GM19467 (cell line): ENCODE measurements at regions not wholly inside any gene's neighbourhood (a gene's known extent, or its start where the extent isn't known, plus 50 kb on each side); places are given as distances from the start of the nearest gene placed in this dataset.

Source experiments
- ATAC-seq: cut with Tn5 transposase; IDR thresholded peaks from one replicate; pipeline ENCODE4 v1.9.1; 2021; ENCODE audit warnings: mild to moderate bottlenecking, moderate library complexity; ENCODE audit not compliant: unreplicated experiment

DNA sequence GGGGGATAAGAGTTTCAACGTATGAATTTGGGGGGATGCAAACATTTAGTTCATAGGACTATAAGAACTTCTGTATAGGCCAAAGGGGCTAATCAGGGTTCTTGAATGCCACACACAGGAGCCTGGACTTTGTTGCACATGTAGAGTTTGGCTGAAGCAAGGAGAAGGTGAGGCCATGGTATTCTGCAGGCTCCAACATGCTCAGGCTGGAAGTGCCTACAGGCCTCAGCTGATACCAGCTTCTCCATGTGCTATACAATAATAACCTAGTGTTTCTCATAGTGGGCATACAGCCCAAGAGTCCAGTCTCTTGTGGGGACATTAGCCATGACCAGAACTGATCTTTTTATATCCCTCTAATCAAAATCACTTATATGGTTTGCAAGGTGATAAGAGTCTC, 399.7 kb upstream of the MCTP2 start:
- ATAC-seq = no peak

DNA sequence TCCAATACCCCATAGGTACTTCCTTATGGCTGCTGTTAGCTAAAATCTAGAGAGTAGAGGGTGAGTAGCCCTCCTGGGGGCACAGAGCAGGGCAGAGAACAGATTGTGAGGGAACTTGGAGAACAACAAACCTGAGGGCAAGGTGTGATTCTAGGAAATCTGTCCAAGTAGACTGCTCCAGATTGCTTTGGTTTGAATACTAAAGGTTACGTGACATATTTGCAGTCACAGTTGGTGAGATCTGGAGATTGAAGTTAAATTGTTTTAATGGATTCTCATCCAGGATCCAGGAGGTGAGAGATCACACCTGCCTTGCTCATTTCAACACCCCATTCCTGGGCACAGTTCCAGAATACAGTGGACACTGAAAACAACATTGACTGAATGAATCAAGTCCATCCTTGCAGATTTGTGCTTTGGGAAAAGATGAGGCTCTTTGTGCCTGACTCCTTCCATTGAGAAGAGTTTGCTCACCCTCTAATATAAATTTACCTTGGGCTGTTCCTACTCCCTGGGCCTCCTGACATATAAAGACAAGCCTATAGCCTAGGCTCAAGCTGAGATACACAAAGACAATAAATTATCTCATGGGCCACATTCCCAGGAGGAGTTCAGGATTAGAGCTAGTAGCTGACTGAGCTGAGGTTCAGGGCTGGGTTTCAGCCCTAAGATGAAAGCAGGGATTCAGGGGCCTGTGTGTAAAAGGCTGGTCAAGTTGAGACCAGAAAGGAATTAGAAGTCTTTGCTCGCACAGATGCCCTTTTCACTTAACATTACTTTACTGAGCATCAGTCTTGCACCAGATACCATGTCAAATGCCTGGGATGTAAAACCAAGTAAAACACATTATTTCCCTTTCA, 400.9 kb upstream of the MCTP2 start:
- ATAC-seq = no peak

DNA sequence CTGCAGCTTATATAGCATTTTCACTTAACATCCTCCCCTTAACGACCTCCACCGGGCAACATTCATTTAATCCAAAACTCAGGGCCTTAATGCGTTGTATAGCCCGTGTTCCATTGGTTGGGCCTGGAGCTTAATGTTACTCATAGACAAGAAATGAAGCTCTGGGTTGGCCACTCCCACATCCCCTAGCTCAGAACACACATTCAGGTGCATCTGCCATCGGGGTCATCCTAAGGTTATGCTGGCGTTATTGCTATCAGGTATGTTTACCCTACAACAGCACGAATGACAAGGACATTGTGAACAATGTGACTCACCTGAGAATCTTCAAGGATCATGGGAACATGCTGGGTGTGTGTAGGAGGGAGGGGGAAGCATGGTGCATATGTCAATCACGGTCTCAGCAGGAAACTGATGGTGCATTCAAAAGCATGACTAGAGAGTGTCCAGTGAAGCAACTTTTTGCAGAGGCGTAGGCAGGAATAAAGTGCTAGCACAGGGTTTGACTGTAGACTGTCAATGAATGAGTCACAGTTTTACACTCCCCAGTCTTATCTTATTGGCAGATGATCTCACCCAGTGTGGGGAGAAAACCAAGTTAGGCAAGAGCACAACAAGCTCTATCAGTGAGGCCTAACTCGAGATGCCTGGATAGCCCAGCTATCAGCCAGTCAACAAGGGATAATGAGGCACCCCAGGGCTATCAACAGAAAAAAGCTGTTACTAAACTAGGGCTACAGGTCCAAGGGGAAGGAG, 402.1 kb upstream of the MCTP2 start:
- no peak for ATAC-seq

- no peak for ATAC-seq
These were observed 404.6 kb upstream of the MCTP2 start for GRCh38 chr15:93826790-93827189.

DNA sequence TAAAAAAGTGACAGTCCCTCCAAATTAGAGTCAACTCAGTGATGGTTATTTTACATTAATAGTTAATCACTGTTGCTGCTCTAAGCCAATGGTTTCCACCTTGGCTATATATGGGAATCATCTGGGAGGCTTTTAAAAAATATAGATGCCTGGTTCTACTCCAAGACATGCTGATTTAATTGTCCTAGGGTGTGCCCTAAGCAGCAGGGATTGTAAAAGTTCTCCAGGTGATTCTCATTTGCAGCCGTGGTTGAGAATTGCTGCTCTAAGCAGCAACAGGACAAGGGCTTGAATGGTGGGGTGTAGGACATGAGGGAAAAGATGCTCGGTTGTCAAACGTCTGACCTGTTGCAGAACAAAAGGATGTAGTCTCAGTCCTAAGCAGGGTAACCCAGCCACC, 405.1 kb upstream of the MCTP2 start:
- no peak for ATAC-seq

- ATAC-seq = no peak
These were observed 405.7 kb upstream of the MCTP2 start for GRCh38 chr15:93825682-93826081.

DNA sequence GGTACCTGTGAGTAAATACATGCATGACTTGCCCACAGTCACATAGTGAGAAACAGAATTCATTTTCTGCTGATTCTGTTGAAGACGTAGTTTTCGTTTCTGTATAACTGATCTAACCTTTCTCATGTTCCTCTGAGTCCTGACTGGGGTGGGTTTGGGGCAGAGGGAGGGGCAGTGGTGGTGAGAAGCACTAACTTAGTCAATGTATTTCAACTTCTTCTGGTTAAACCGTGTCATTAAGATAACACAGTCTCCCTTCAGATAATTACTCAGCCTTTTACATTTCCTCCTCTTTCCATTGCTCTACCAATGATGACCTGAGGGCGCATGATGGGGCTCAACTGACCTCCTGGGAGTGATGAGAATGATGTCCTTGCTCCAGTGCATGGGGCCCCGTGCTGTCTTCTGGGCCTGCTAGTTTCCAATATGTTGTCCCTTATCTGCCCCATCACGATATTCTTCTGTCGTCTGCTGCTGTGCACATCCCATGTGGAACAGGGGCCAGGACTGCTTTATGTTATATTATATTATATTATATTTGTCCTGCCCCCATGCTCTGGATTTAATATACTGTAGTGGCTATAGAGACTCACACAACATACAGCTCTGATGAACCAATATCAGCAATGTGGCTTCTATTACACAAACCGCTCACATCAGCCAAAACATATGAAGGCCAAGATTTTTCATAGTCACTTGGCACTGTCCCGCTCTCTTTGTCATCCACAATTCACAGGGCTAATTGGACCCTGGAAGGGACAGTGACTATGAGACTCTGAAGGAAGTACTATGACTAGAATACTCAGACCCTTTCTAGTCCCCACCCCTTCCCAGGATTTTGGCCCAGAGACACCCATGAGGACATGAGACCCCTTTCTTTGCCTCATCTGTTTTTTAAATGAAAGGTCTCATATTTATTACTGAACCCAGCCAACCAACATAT, 407.1 kb upstream of the MCTP2 start:
- no peak for ATAC-seq

DNA sequence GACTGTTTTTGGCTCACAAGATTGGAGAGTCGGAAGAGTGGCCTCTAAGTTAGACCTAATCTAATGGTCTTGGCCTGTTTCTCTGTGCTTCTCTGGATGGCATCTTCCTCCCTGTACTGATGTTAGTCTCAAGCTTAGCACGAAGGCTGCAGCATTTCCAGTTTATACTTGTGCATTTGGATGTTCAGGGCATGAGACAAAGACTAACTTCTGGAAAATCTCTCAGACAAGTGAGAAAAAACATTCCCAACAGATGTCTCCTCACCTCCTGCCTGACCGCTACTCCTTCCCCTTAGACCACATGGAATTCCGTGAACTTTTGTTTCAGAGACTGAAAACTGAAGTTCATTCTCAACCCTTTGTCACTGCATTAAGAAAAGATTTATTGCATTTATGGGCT, 410.8 kb upstream of the MCTP2 start:
- ATAC-seq = no peak

- ATAC-seq = no peak
These were observed 411.5 kb upstream of the MCTP2 start for GRCh38 chr15:93819826-93820225.

GRCh38 chr15:93816815-93817214, 414.5 kb upstream of the MCTP2 start:
- no peak for ATAC-seq

DNA sequence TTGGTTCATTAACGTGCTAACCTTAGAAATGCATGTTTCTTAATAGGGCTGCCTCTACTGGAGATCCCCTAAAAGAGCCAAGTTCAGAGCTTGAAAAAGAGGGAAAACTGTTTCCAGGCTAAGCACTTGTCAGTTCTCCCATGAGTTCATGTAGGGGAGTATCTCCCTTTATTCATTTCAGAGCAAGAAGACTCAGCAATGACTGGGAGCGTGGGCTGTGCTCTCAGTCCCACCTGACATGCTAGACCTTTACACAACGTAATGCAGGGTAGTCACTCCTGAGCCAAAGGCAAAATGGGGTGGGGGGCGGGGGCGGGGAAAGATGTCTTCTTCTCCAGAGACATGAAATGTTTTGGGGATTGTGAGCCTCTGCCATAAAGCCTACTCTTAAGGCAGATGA, 420.1 kb upstream of the MCTP2 start:
- ATAC-seq = no peak

GRCh38 chr15:93809516-93809915, 421.8 kb upstream of the MCTP2 start:
- no peak for ATAC-seq

- ATAC-seq = no peak
These were observed 427.8 kb upstream of the MCTP2 start for GRCh38 chr15:93803421-93804152.

DNA sequence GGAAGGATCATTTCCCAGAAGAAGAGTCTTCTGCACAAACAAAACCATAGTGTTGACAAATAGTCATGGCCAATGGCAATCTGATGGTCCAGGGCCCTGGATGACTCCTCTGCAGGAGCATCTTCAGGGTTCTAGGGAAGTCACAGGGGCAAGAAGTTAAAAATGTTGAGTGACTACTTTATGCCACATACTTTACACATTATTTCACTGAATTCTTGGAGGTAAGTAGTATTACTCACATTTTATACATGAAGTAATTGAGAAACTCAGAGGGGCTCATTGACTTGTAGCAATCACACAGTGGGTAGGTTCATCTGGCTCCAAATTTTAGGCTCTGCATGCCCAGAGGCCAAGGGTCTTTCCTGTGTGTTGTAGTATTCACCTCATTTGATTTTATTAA, 430.2 kb upstream of the MCTP2 start:
- ATAC-seq = no peak

GRCh38 chr15:93800805-93801204, 430.6 kb upstream of the MCTP2 start:
- no peak for ATAC-seq

DNA sequence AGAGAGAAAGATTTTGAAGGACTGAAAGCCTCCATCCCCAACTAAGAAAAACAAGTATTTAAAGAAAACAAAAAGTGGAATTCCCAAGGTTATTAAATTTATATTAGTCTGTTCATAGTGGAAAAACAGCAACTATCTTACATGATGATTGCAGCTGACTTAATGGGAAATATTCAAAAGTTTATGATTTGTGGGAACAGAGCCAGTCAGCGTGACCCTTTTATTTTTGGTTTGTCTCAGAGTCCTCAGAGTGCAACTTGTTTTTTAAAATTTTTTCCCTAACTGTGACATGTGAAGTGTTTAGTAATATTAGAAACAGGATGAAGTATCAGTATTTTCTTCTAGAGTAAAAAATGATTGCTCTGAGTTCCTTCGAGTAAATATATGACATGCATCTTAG, 441.9 kb upstream of the MCTP2 start:
- no peak for ATAC-seq

DNA sequence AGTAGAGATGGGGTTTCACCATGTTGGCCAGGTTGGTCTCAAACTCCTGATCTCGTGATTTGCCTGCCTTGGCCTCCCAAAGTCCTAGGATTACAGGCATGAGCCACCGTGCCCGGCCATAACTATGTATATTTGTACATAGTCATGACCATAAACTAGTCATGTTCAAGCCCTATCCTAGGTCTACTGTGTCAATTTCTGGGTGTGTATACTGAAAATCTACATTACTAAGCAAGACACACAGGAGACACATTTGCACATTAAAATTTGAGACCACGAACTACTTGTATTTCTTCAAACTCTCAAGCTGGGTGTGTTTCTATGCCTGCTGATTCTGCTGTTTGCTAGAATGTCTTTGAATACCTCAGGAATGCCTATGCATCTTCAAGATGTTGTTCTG, 451.3 kb upstream of the MCTP2 start:
- no peak for ATAC-seq

- no peak for ATAC-seq
These were observed 452.0 kb upstream of the MCTP2 start for GRCh38 chr15:93779341-93779740.

GRCh38 chr15:93771196-93772030, 459.9 kb upstream of the MCTP2 start:
- no peak for ATAC-seq

DNA sequence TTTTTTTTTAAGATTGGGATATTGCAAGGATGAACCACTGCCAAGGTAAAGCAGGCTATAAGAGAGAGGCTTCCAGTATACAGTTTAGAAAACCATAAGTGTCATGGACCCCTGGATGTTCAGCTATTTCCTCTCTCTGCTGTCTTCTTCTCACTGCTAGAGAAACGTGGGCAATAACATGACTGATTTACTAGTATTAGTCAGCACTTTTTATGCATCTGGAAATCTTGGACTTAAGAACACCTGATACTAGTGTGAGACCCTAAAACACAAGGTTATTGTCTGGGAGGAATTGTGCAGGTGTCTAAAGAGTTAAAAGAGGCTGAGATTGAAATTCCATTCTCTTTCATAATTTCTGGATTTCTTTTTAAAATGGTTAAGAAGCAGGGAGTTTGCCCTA, 460.6 kb upstream of the MCTP2 start:
- no peak for ATAC-seq
